Activated T-cell treated with anti-CD3 and anti-CD28 coated beads, Interleukin-2, amount 50 U/mL, for 48 hours (primary cell): ENCODE measurements at regions not wholly inside any gene's neighbourhood (a gene's known extent, or its start where the extent isn't known, plus 50 kb on each side); places are given as distances from the start of the nearest gene placed in this dataset.
"Not testable (repeated sequence)": the region's sequence is repeated elsewhere in the genome, so short reads cannot be mapped to it uniquely, and the experiment has no call there.

Experiments used
- DNase-seq, 2 experiments: peaks; one replicate each; pipeline ENCODE4 v3.0.0-alpha.2; 2020

GRCh38 chr10:2887391-2888070 lies 179.8 kb upstream of the PFKP start:
- no peak for DNase-seq

GRCh38 chr10:2886662-2887061 lies 180.7 kb upstream of the PFKP start:
- DNase-seq: no peak

- no peak for DNase-seq
Measured at GRCh38 chr10:2885288-2886278, 181.8 kb upstream of the PFKP start.

GRCh38 chr10:2883983-2884540 lies 183.3 kb upstream of the PFKP start:
- DNase-seq: not testable (repeated sequence)

- DNase-seq: no peak
Measured at GRCh38 chr10:2883238-2883637, 184.1 kb upstream of the PFKP start.

GRCh38 chr10:2882628-2883027 lies 184.7 kb upstream of the PFKP start:
- no peak for DNase-seq

- DNase-seq: no peak
Measured at GRCh38 chr10:2881720-2882620, 185.4 kb upstream of the PFKP start.

- DNase-seq: not testable (repeated sequence)
Measured at GRCh38 chr10:2880050-2880449, 187.3 kb upstream of the PFKP start.

- no peak for DNase-seq
Measured at GRCh38 chr10:2878818-2879217, 188.5 kb upstream of the PFKP start.

GRCh38 chr10:2876032-2876431 lies 191.3 kb upstream of the PFKP start:
- DNase-seq: no peak

- DNase-seq: no peak
Measured at GRCh38 chr10:2874963-2875362, 192.4 kb upstream of the PFKP start.

GRCh38 chr10:2873769-2874168 lies 193.6 kb upstream of the PFKP start:
- no peak for DNase-seq

- DNase-seq: no peak
Measured at GRCh38 chr10:2871673-2872219, 195.6 kb upstream of the PFKP start.

GRCh38 chr10:2870654-2871053 lies 196.7 kb upstream of the PFKP start:
- no peak for DNase-seq

GRCh38 chr10:2867788-2868299 lies 199.5 kb upstream of the PFKP start:
- DNase-seq: no peak

- DNase-seq: no peak
Measured at GRCh38 chr10:2866569-2866968, 200.8 kb upstream of the PFKP start.

GRCh38 chr10:2861632-2862210 lies 205.6 kb upstream of the PFKP start:
- no peak for DNase-seq

- DNase-seq: no peak
Measured at GRCh38 chr10:2858452-2858851, 208.9 kb upstream of the PFKP start.

- no peak for DNase-seq
Measured at GRCh38 chr10:2856598-2856997, 210.8 kb upstream of the PFKP start.

GRCh38 chr10:2852574-2853323 lies 214.6 kb upstream of the PFKP start:
- no peak for DNase-seq

- no peak for DNase-seq
Measured at GRCh38 chr10:2851566-2851965, 215.8 kb upstream of the PFKP start.
